HepG2 (cell line): ENCODE measurements at regions not wholly inside any gene's neighbourhood (a gene's known extent, or its start where the extent isn't known, plus 50 kb on each side); places are given as distances from the start of the nearest gene placed in this dataset.

Source experiments
- ATF4 ChIP-seq, 2 experiments: fragments of 450-650 bp in 1 of 2; sonication (generic) in 1 of 2; formaldehyde crosslinking; IDR thresholded peaks; 2 replicates each; pipeline versions ENCODE4 v1.5.0 to v1.8.0; 2020 to 2022; ENCODE audit warnings: mild to moderate bottlenecking in 1 of 2, missing genetic modification reagents in 1 of 2
- CAMTA2 ChIP-seq: sonication (generic); formaldehyde crosslinking; IDR thresholded peaks from 2 replicates; pipeline ENCODE4 v1.4.0; 2020; ENCODE audit warnings: mild to moderate bottlenecking, missing genetic modification reagents, borderline replicate concordance
- CENPT ChIP-seq: sonication (generic); formaldehyde crosslinking; IDR thresholded peaks from 2 replicates; pipeline ENCODE4 v1.8.0; 2022; ENCODE audit warnings: low read depth, mild to moderate bottlenecking, moderate library complexity, missing genetic modification reagents
- E2F5 ChIP-seq: sonication (generic); formaldehyde crosslinking; conservative IDR thresholded peaks from 2 replicates; pipeline ENCODE4 v1.4.0; 2020; ENCODE audit warnings: missing genetic modification reagents
- ETS1 ChIP-seq: sonication (generic); formaldehyde crosslinking; IDR thresholded peaks from 2 replicates; pipeline ENCODE4 v1.4.0; 2020; ENCODE audit warnings: missing genetic modification reagents
- HNF1A ChIP-seq, 2 experiments: sonication (generic) in 1 of 2; formaldehyde crosslinking in 1 of 2; IDR thresholded peaks; 2 replicates each; pipeline versions ENCODE4 v1.4.0 to v1.6.1; 2016 to 2020; ENCODE audit warnings: borderline replicate concordance in 1 of 2, low read depth in 1 of 2, mild to moderate bottlenecking in 1 of 2, missing genetic modification reagents in 1 of 2
- MLXIP ChIP-seq: sonication (generic); formaldehyde crosslinking; IDR thresholded peaks from 2 replicates; pipeline ENCODE4 v1.9.0; 2021; ENCODE audit warnings: missing genetic modification reagents, borderline replicate concordance
- POLR2G ChIP-seq: fragments of 200-400 bp; formaldehyde crosslinking; IDR thresholded peaks from 2 replicates; pipeline ENCODE4 v1.6.1; 2018; ENCODE audit warnings: mild to moderate bottlenecking, low read depth, low read length, moderate library complexity
- ZBED4 ChIP-seq: sonication (generic); formaldehyde crosslinking; IDR thresholded peaks from 2 replicates; pipeline ENCODE4 v1.4.0; 2020; ENCODE audit warnings: missing genetic modification reagents, borderline replicate concordance
- ZBTB2 ChIP-seq: sonication (generic); formaldehyde crosslinking; IDR thresholded peaks from 2 replicates; pipeline ENCODE4 v1.8.0; 2022; ENCODE audit warnings: low read depth, missing genetic modification reagents
- ZFP36L1 ChIP-seq: sonication (generic); formaldehyde crosslinking; IDR thresholded peaks from 2 replicates; pipeline ENCODE4 v1.8.0; 2022; ENCODE audit warnings: mild to moderate bottlenecking, missing genetic modification reagents, moderate library complexity
- ZFX ChIP-seq: sonication (generic); formaldehyde crosslinking; IDR thresholded peaks from 2 replicates; pipeline ENCODE4 v1.4.0; 2020; ENCODE audit warnings: mild to moderate bottlenecking, low read depth, missing genetic modification reagents, moderate library complexity

- no peak for TF ChIP-seq ZBED4 (CRISPR knock-in tag)
- no peak for TF ChIP-seq E2F5
- no peak for TF ChIP-seq ZFP36L1 (CRISPR knock-in tag)
- TF ChIP-seq ZFX = no peak
- TF ChIP-seq CENPT (CRISPR knock-in tag) = no peak
- 0 out of 2 replicates have a peak, but pooled peaks have one; percentile 24 for TF ChIP-seq HNF1A (IDR thresholded peaks at IDR 0.05; ENCODE audit: low read depth)
- no peak for TF ChIP-seq HNF1A (CRISPR knock-in tag; IDR thresholded peaks at IDR 0.05; ENCODE audit: borderline replicate concordance)
- no peak for TF ChIP-seq POLR2G
- TF ChIP-seq ZBTB2 (CRISPR knock-in tag) = no peak
- 0 out of 4 replicates have a peak, but pooled peaks of 1 of the 2 experiments have one; percentile 21 for TF ChIP-seq ATF4 (CRISPR knock-in tag; IDR thresholded peaks at IDR 0.05)
- no peak for TF ChIP-seq ETS1
- TF ChIP-seq CAMTA2 (CRISPR knock-in tag) = no peak
- no peak for TF ChIP-seq MLXIP
These were observed 139.8 kb downstream of the TMEM161B start (continued) for GRCh38 chr5:88128813-88129212.
